ENCODE measurements at regions not wholly inside any gene's neighbourhood (a gene's known extent, or its start where the extent isn't known, plus 50 kb on each side); places are given as distances from the start of the nearest gene placed in this dataset.

DNA sequence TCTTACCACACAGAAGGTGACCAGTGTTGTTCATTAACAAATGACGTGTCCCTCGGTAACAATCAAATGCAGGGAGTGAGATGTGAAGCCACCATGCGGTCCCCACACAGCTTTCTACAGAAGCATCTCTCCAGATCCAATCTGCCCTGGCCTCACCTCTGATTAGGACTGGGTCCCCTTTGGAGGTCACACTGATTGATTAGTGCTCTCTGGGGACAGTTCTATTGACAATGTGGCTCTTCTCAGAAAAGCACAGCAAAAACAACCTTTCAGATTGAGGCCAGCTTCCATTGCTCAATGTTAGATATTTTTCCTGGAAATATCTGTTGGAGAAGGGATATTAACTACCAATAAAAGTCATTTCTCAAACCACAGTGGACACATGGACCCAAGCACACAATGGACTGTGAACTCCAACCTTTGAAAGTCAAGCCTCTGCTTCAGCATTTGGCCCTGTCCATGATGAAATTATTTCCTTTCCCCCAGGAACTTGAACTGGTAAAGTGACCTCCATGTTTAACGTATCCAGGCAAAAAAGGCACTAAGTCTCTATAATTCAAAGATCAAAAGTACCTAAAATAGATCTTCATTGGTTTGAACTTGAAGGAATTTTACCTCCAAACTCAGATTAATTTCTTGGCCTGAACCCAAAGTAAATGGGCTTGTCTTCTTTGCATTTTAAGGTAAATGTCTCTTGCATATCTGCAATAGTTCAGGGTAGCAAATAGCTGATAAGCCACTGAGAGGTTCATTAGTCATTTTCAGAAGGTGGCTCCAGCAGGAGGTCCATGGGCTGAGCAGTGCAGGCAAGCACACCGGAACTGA lies 118.5 kb downstream of the FOXA2 start:
- DNase-seq: no peak

DNA sequence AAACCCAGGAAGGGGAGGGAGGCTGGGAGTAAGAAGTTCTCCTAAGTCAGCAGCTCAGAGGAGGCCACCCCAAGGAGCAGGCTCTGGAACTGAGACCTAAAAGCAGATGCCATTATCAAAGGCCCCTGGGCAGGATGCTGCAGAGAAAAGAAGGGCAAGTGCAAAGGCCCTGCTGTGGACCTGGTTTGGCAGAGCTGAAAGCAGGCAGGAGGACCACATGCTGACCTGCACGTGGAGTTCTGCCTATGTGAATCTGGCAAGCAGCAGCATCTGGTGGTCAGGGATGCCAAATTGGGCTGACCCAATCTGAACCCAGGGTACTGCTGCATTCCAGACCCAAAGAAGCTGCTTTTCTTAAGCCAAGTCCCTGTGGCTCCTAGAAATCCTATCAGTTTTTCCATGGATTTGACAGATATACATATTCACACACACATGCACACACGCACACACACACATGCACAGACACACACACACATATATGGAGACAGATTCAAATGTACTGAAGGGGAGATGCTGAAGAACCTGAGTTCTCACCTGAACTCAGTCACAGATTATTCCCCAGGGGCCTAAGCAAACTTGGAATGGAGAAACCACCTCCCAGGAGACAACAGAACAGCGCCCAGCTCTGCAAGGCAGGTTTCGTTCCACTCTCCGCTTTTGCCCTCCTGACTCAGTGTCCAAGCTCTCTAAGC lies 119.9 kb downstream of the FOXA2 start:
- no peak for DNase-seq

DNA sequence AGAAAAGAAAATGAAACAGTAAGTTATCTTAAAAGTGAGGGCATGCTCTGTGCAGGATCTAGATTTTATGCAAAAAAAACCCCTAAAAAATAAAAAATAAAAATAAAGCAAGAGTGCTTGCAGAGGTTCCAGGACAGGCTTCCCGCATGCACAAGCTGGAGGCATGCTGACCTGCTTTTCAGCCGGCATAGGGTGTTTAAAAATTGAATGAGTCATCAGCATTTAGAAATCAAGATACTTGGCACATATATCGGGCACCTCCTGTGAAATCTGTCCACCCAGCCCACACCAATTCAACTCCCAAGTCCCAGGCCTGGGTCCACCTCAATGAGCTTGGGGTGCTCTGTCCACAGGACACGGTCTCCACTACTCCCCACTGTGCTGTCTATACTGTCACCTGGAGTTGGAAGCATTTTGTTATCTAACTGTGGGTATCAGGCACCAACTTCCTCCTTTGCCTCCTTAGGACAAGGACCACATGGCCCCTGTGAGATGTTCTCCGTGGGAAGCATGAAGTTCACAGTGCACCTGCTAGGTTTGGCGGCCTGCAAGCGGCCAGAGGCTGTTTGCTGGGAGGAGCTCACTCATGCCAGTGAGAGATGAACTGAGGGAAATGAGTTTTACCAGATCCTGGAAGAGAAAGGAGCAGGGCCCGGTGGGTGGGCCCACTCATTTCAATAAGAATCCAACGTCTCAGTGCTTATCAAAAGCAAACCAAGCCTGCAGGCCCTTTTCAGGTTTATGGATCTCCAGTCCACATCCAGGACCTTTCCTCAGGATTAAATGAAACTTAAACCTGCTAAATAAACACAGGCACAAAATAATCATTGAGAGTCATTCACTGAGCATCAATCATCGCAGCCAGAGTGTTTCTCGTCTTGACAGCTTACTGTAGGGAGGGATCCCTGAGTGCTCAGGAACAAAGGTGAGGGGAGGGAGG lies 121.1 kb downstream of the FOXA2 start:
- DNase-seq: no peak

DNA sequence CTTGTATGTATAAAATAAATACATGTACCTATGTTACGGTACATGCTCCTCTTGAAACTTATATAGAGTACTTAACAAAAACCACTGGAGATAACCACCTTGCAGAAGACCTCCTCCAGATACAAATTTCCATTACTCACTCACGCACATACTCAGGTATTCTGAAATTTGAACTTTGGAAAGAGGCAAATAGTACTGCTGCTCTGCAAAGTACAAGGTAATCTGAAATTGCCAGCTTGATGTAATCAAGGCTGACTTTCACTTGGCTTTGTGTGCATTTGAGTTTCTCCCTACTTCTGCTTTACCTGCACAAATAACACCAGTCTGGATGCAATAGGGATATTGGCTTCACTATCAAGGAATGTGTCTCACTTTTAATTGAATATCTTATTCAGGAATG lies 123.6 kb downstream of the FOXA2 start:
- DNase-seq: no peak

DNA sequence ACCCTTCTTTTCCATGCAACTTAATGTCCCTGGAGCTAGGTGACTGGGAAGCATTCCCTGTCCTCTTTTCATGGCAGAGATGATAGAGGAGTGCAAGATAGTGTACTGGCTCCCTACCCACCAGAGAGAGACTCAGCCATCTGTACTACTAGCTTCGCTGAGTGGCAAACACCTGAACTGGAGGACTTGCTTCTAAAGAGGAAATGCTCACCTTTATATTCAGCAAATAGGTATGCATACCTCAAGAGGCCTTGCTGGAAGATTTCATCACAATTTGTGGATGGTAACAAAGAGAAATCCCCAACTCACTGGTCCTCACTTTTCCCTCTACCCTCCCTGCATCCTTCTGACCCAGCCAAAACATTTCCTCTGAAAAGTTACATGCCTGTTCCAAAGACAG lies 124.1 kb downstream of the FOXA2 start:
- no peak for DNase-seq

DNA sequence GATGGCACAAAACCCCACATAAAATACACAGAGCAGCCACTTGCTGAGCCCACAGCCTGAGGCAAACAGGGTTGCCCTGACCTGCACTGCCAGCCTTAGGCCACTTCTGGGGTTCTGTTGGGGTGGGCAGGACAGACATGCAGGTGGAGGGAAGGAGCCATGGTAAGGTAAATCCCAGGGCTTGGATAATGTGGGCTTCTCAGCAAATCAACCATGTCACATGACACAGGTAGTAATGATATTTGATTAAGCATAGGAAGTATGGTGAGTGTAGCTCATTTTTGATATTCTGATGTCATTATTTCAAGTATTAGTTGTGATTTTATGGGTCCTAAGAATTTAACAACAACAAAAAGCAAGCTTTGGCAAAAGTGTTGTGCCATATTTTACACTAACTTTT lies 124.6 kb downstream of the FOXA2 start:
- no peak for DNase-seq

DNA sequence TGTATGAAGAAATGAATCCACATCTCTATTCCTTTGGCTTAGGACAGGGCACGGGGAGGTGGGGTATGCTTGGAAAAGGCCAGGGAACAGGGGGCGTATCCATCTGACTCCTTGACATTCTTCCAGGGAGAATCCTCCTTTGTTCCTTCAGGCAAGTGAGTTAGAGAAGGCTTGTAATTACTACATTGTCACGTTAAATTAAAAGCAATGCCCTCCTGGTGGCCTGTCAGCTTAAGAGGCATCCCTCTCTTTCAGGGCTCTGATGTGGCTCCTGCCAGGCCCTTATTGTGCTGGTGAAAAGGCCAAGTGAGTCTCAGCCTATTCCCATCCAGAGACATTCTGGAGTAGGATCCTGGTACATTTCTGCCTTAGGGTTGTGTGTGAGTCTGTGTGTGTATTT lies 128.3 kb downstream of the FOXA2 start:
- DNase-seq: no peak

DNA sequence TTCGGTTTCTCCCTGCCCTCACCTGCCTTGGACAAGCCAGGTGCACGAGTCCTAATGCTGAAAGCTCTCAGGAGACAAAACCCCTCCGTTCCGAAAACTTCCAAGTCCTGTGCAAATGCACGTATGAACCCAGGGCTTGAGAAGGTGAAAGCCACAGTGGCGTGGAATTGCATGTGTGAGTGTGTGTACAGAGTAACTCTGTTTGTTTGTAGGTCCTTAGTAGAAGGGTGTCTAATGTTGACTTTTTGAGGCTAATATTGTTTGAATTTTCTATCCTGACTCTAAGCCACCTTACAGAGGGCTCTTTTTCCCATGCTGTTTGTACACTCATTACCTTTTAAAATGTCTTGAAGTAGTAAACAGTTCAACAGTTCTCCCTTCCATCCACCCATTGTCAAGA lies 129.1 kb downstream of the FOXA2 start:
- DNase-seq: no peak

DNA sequence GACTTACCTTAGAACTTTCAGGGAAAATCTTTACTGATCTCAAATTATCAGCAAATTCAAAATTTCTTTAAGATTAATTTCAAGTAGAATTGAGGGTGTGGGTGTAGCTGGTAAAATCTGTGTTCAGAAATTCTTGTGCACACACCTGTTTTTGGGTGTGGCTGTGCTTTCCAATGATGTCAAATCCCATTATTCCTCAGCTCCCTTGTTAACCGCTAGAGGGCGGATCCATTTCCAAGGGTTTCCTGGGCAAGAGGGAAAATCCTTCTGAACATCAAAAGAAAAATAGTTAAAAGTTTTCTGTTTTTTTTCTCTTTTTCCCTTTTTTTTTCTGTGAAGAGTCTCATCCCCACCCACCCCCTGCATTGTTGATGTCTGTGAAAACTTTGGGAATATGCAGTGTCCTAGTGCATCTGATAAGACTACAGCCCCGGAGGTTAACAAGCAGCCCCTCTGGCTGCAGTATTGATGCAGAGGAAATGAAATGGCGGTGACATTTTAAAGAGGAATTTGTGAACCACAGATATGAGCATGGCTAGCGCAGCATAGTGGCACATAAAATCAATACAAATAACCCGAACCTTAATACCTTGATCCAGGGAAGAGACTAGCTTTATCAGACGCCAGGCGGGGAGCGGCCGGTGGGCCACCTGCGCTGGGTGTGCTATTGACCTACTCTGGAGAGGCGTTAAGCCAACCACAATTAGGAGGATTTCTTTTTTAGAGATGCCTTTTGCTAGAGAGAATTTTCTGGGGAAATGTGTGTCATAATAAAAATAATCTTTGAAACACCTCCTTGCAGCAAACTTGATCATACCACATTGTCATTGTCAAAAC lies 130.9 kb downstream of the FOXA2 start:
- no peak for DNase-seq

DNA sequence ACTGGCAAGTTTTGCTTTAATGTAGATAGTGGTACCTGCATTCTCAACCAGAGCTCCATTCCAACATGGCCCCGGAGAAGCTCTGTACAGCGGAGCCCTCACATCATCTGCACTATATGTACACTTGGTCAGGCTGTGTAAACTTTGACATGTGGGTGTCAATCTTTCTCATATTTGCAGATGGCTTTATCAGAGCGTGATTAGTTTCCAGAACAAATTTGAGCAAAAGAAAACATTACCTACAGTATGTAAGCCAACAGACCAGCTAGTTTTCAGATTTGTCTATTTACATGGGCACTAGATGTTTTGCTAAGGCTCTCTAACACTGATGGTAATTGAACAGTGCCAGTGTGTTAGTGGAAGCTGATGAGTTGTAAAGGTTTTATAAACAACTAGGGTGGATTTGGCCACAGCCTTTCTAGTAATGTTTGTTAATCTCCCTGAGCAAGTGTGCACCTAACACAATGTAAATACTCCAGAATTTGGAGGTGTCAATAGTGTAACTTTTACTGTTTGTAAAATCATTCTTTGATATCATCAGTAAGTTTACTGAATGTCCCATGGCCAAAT lies 131.8 kb downstream of the FOXA2 start:
- no peak for DNase-seq

DNA sequence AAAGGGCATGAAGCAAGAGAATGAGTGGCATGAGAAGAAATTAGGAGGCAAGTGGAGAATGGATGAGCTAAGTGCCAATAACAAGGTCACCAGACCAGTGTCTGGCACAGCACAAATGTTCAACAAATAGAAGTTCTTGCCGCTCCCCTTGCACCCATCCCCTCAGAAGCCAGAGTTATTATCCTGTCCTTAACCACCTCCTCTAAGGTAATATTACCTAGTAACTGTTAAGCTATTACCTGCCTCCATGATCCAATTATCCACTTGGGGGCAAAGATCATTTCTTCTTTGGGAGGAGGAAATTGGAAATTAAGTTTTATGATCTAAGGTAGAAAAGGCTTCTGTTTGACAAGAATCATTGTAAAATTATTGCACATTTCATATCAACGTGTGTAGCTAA lies 133.8 kb downstream of the FOXA2 start:
- no peak for DNase-seq

DNA sequence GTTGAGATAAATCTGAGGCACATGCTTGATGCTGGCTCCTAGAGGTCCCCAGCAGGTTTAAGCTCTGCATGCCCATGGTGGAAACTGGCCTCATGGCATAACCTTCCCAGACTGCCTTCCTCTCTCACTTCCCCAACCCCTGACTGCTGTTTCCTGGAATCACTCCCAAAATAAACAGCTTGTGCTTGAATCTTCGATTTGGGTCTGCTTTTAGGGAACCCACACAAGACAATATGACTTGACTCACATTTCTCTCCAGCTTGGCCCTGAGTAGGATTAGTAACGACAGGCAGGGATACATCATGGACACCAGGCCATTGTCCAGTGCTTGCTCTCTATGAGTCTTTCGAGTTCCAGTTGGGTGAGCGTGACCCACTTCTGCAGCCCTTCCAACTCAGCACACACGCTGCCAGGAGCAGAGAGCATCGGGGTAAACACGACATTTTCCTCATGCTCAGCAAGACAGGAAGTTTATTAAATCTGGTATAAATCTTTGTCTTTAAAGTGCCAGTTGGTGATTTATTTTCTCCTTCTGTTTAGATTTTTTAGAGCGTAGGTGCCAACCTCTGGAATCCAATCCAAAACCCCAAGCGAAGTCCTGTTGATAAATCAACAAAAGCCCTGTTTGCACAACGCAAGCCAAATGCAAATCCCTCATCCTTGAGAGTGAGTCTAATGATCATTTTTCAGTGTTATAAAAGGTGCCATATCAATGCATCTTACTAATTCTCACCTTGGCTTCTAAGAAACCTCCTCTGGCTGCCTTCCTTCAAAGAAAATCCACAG lies 135.0 kb downstream of the FOXA2 start:
- no peak for DNase-seq

DNA sequence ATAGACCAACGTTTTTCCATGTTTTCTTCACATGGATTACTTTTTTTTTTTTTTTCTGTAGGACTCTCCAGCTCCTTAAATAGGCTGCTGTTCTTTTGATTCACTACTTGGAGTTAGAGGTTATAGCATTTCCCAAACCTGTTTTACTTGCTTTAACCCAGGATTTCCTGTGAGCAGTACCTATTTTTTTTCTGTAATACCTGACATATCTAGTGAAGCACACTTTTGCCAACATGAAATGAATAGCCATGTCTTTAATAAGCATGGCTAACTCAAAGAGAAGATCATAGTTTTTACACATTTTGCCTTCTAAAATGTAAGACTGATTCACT lies 137.0 kb downstream of the FOXA2 start:
- DNase-seq: no peak

DNA sequence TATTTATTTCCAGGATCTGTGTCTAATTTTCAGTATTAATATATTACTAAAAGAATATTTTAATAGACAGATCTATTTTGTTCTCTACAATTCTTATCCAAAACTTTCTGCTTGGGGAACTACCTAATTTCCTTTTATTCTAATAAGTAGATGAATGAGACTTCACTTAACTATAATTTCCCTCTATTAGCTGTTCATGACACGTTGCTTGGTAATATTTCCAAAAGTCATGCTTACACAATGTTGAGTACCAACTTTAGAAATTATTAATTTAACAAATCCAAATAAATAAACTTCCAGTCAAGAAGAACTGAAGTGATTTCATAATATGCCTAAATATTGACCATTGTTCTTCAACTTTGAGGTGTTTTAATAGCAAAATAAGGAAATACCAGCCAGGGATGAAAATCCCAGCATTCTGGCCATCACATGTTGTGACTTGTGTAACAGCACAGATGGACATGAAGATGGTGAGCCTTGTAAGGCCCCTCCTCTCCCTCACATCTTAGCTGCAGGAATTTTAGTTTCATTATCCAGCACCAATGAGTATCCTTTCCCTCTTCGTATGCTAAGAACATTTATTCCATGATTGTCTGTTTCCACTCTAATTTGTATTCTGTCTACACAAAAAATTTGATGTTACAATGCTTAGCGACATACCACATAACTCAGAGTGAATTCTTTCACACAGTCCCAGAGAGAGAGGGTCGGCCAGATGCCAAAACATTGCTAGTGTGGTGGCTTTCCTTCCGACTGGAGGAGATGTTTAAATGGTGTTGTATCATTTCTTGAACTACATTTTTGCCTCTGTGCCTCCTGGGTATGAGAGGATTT lies 137.5 kb downstream of the FOXA2 start:
- DNase-seq: no peak

DNA sequence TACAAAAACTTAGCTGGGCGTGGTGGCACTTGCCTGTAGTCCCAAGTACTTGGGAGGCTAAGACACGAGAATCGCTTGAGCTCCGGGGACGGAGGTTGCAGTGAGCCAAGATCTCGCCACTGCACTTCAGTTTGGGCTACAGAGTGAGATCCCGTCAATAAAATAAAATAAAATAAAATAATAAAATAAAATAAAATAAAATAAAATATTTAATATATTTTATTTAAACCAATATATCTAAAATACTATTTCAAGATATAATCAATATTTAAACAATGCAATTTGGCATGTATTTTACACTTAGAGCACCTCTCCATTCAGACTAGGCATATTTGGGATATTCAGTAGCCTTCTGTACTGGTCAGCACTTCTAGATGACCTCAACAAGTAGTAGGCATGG lies 142.1 kb downstream of the FOXA2 start:
- no peak for DNase-seq

DNA sequence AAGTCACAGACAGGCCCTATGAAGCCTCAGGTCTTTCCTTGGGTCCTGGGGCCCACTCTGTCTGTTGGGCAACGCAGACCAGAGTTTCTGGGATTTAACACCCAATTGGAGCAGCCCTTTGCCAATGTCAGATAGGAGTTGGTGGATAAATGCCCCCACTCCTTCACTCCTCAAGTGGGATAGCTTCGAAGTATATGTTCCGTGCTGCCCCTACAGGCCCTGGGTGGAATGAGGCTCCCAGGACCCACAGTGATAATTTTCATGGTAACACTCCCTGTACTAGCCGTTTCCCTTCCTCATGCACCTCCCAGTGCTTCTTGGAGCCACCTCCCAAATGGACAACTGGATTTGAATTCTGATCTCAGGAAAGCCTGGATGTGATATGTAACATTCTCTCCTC lies 145.4 kb downstream of the FOXA2 start:
- no peak for DNase-seq

DNA sequence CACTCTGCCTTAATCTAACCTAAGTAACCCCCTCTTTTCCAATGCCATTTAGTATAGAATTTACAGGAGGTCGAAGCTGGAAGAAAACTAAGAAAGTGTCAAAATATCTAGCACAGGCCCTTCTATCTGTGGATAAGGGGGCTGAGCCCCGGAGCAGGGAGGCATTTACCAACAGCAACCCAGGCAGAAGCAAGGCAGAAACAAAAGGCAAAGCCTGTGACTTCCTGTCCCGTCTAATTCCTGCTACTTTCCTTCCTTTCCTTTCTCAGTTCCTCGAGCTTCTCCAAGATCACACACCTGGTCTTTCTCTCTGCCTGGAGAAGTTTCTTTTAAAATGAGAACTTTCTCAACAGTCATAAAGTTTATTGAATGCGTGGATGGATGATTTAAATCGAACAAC lies 146.0 kb downstream of the FOXA2 start:
- no peak for DNase-seq

DNA sequence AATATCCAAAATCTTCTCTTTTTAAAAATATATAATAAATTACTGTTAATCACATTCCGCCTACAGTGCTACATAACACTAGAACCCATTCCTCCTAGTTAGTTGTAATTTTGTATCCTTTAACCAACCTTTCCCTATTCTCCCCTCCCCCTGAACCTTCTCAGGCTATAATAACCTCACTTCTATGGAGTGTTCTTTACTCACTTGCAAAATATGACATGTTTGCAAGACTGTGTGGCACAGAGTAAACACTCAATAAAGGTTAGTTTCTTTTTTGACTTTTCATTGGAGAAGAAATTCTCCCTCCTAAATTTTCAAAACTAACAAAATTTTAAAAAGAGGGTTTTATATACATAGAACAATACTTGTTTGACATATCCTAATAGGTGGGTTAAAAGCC lies 147.0 kb downstream of the FOXA2 start:
- DNase-seq: no peak

DNA sequence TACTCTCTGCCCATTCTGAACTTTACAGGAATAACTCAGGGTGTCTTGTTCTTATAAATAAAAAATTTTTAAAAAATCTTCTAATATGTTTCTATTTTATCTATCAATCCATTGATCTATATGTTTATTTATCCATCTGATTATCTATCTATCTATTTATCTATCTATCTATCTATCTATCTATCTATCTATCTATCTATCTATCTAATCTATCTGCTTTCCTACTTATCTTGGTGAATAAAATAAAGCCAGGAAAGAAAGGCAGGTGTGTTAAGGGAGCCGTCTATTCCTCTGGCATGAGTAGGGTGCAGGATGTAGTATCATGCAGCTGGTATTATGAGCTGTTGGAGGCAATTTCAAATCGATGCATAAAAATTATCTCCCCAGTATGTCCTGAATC lies 153.0 kb downstream of the FOXA2 start:
- DNase-seq: no peak

DNA sequence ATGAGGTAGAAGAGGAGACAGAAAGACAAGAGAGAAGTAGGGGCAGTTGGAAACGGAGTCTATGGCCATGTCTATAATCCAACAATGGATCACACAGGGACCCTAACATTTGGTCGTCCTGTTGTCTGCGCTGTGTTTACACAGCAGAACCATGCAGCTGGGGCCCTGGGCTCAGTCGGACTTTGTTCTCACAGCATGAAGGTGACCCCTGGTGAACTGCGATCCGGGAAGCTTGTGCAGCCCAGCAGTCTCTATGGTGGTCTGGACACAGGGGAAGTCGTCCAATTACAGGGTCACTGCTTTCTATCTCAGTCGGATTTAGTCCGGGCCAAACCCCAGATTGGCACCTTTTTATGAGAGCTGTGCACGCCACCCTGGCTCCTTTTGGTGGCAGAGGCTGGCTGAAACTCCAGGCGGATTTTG lies 153.6 kb downstream of the FOXA2 start:
- DNase-seq: no peak
